ENCODE measurements at regions not wholly inside any gene's neighbourhood (a gene's known extent, or its start where the extent isn't known, plus 50 kb on each side); places are given as distances from the start of the nearest gene placed in this dataset.

DNA sequence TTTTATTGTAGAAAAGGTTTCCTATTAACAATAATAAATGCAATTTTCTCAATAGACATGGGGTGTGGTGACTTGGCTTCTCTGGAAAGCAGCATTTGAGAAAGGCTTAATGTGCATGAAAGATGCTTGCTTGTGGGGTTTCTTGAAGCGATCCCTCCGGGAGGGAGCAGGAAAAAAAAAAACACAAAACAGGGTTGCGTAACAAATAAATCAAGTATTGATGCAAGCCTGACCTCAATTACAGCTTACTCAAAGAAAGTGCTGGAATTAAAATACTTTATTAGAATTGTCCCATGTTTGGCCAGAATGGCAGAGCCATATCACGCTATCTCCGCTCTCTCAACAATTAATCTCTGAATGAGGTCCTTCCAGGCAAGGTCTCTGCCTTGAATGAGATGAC is 1612.5 kb downstream of the REEP3 start:
- H3K36me3 ChIP-seq (ENCODE audit: control insufficient read depth, insufficient read depth, low read length): no peaks in the 10 kb centered on the region
- no peak for FAIRE-seq
- DNase-seq (ENCODE audit: low read depth): no peak

DNA sequence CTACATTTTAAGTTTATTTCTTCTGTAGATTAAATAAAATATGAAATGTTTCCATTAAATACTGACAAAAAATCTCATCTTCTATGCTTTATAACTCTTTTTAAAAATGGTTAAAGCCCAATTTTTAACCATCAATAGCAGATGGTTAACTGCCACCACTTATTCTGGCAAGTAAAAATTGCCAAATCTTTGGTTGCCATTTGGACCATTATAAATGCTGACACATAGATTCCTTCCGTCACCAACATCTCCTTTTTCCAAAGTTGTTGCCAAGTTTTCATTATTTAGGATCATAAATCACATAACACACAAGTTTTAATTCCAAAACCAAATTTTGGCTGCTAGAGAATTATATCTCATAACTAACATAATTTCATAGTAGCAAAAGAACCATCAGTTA is 1614.3 kb downstream of the REEP3 start:
- no peak overlapping the region for H3K4me3 ChIP-seq (ENCODE audit: low read depth, low read length)
- TF ChIP-seq, protein P1, sequence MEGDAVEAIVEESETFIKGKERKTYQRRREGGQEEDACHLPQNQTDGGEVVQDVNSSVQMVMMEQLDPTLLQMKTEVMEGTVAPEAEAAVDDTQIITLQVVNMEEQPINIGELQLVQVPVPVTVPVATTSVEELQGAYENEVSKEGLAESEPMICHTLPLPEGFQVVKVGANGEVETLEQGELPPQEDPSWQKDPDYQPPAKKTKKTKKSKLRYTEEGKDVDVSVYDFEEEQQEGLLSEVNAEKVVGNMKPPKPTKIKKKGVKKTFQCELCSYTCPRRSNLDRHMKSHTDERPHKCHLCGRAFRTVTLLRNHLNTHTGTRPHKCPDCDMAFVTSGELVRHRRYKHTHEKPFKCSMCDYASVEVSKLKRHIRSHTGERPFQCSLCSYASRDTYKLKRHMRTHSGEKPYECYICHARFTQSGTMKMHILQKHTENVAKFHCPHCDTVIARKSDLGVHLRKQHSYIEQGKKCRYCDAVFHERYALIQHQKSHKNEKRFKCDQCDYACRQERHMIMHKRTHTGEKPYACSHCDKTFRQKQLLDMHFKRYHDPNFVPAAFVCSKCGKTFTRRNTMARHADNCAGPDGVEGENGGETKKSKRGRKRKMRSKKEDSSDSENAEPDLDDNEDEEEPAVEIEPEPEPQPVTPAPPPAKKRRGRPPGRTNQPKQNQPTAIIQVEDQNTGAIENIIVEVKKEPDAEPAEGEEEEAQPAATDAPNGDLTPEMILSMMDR (IDR thresholded peaks at IDR 0.05; ENCODE audit: insufficient read depth, low read length, severe bottlenecking): no peak
- no peak for DNase-seq (ENCODE audit: low read depth)
- no peaks in the 10 kb centered on the region for H3K36me3 ChIP-seq (ENCODE audit: control insufficient read depth, insufficient read depth, low read length)
- no peaks in the 10 kb centered on the region for H3K27me3 ChIP-seq (ENCODE audit: control insufficient read depth, insufficient read depth, low read length)
- FAIRE-seq: no peak

More for the DNA sequence above, 1612.5 kb downstream of the REEP3 start:
- TF ChIP-seq, protein P1 (IDR thresholded peaks at IDR 0.05; ENCODE audit: insufficient read depth, low read length, severe bottlenecking): no peak
- Histone ChIP-seq H3K27me3 (ENCODE audit: control insufficient read depth, insufficient read depth, low read length) (no peaks in the 10 kb centered on the region), H3K4me3 (ENCODE audit: low read depth, low read length) (no peak overlapping the region)

DNA sequence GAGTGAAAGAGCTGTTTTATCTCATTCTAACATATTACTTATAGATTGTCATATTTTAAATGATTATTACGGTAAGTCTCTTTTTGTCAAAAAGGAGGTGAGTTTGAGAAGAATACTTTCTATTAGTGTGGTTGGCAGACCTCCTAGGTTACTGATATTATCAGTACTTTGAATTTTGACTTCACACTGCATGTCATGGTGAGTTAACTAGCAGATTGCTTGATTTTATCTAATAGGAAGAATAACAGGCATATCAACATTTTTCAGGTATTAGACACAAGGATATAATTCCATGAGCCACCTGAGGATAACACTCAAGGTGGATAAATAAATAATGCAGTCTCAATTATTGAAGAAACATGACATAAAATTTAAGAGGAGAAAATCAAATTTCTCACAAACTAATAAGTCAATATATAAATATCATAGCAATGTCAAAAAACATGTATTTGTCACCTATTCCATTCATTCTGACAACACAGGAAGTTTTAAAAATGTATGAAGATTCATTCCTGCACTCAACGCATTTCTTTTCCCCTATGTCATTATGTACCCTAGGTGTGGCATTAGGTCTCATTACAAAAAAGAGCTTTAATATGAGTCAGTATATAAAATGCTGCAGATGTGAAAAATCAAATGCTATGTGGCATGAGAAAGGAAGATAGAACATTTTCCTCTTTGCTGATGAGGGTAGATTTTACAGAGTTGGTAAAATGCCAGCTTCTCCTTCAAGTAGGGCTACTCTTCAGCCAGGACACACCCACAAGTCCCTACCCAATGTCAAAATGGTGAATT is 1621.6 kb downstream of the REEP3 start:
- H3K27me3 ChIP-seq (ENCODE audit: control insufficient read depth, insufficient read depth, low read length): no peaks in the 10 kb centered on the region
- no peak overlapping the region for H3K4me3 ChIP-seq (ENCODE audit: low read depth, low read length)
- peak; percentile 7 for DNase-seq (ENCODE audit: low read depth)

GRCh38 chr10:65143723-65144122 is 1622.5 kb downstream of the REEP3 start:
- no peak for FAIRE-seq
- DNase-seq (ENCODE audit: low read depth): no peak
- H3K4me3 ChIP-seq (ENCODE audit: low read depth, low read length): no peak overlapping the region
- TF ChIP-seq, protein P1 (IDR thresholded peaks at IDR 0.05; ENCODE audit: insufficient read depth, low read length, severe bottlenecking): no peak
- H3K27me3 ChIP-seq (ENCODE audit: control insufficient read depth, insufficient read depth, low read length): no peaks in the 10 kb centered on the region
- H3K36me3 ChIP-seq (ENCODE audit: control insufficient read depth, insufficient read depth, low read length): no peaks in the 10 kb centered on the region

More for the DNA sequence above, 1621.6 kb downstream of the REEP3 start:
- no peak for FAIRE-seq
- no peaks in the 10 kb centered on the region for H3K36me3 ChIP-seq (ENCODE audit: control insufficient read depth, insufficient read depth, low read length)
- TF ChIP-seq, protein P1 (IDR thresholded peaks at IDR 0.05; ENCODE audit: insufficient read depth, low read length, severe bottlenecking): no peak

GRCh38 chr10:65149878-65150277 is 1628.7 kb downstream of the REEP3 start:
- no peak for FAIRE-seq
- no peak overlapping the region for H3K4me3 ChIP-seq (ENCODE audit: low read depth, low read length)
- no peaks in the 10 kb centered on the region for H3K27me3 ChIP-seq (ENCODE audit: control insufficient read depth, insufficient read depth, low read length)
- no peaks in the 10 kb centered on the region for H3K36me3 ChIP-seq (ENCODE audit: control insufficient read depth, insufficient read depth, low read length)
- TF ChIP-seq, protein P1 (IDR thresholded peaks at IDR 0.05; ENCODE audit: insufficient read depth, low read length, severe bottlenecking): no peak
- no peak for DNase-seq (ENCODE audit: low read depth)

DNA sequence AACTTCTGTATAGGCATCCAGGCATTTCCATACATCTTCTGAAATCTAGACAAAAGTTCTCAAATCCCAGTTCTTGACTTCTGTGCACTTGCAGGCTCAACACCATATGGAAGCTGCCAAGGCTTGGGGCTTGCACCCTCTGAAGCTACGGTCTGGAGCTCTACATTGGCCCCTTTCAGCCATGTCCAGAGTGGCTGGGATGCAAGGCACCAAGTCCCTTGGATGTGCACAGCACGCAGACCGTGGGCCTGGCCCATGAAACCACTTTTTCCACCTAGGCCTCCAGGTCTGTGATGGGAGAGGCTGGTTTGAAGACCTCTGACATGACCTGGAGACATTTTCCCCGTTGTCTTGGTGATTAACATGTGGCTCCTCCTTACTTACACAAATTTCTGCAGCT is 1645.1 kb downstream of the REEP3 start:
- no peaks in the 10 kb centered on the region for H3K36me3 ChIP-seq (ENCODE audit: control insufficient read depth, insufficient read depth, low read length)
- no peak for DNase-seq (ENCODE audit: low read depth)
- FAIRE-seq: no peak
- TF ChIP-seq, protein P1 (IDR thresholded peaks at IDR 0.05; ENCODE audit: insufficient read depth, low read length, severe bottlenecking): no peak
- no peak overlapping the region for H3K4me3 ChIP-seq (ENCODE audit: low read depth, low read length)
- no peaks in the 10 kb centered on the region for H3K27me3 ChIP-seq (ENCODE audit: control insufficient read depth, insufficient read depth, low read length)

Data from bronchial epithelial cell (primary cell).